ENCODE measurements at regions not wholly inside any gene's neighbourhood (a gene's known extent, or its start where the extent isn't known, plus 50 kb on each side); places are given as distances from the start of the nearest gene placed in this dataset.

DNA sequence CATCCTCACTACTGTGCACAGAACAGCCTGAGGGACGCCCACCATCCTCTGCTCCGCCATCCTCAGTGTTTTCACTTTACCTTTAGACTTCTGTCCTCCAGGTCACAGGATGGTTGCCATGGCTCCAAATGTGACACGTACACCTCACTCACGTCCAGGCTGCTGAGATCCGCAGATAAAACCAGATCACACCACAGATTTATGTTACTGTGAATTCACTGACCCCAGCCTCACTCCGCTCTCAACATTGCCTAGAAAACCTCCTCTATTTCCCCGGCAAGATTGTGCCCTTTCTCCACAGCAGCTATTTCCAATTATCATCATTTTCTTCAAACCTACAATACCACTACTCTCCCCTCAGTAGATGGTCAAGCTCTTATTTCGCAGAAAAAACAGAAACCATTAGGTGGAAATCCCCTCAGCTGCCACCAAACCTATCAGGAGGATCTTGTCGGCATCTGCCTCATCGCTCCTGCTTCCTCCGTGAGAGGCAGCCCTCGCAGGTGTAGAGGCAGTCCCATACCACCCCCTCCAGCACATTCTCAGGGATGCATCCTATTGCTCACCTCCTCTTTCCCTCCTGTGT, 49.8 kb upstream of the SLC1A4 start:
- TF ChIP-seq, protein P1, sequence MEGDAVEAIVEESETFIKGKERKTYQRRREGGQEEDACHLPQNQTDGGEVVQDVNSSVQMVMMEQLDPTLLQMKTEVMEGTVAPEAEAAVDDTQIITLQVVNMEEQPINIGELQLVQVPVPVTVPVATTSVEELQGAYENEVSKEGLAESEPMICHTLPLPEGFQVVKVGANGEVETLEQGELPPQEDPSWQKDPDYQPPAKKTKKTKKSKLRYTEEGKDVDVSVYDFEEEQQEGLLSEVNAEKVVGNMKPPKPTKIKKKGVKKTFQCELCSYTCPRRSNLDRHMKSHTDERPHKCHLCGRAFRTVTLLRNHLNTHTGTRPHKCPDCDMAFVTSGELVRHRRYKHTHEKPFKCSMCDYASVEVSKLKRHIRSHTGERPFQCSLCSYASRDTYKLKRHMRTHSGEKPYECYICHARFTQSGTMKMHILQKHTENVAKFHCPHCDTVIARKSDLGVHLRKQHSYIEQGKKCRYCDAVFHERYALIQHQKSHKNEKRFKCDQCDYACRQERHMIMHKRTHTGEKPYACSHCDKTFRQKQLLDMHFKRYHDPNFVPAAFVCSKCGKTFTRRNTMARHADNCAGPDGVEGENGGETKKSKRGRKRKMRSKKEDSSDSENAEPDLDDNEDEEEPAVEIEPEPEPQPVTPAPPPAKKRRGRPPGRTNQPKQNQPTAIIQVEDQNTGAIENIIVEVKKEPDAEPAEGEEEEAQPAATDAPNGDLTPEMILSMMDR (IDR thresholded peaks at IDR 0.05) = no peak
- no peak for TF ChIP-seq POLR2A (IDR thresholded peaks at IDR 0.05)
- no peak for TF ChIP-seq EP300 (IDR thresholded peaks at IDR 0.05)
